ENCODE measurements at regions not wholly inside any gene's neighbourhood (a gene's known extent, or its start where the extent isn't known, plus 50 kb on each side); places are given as distances from the start of the nearest gene placed in this dataset.
"Not testable (repeated sequence)": the region's sequence is repeated elsewhere in the genome, so short reads cannot be mapped to it uniquely, and the experiment has no call there.

GRCh38 chr11:37277896-37278465, 679.9 kb upstream of the RAG2 start:
- no peaks in the 10 kb centered on the region for H3K27me3 Mint-ChIP-seq (ENCODE audit: unreplicated experiment)
- no peaks in the 10 kb centered on the region for H3K4me1 Mint-ChIP-seq (ENCODE audit: unreplicated experiment)

GRCh38 chr11:37264783-37265182, 666.7 kb upstream of the RAG2 start:
- no peaks in the 10 kb centered on the region for H3K36me3 Mint-ChIP-seq (ENCODE audit: low read depth, unreplicated experiment)
- no peaks in the 10 kb centered on the region for H3K27me3 Mint-ChIP-seq (ENCODE audit: unreplicated experiment)
- no peak for DNase-seq (ENCODE audit: low spot score)
- H3K4me3 Mint-ChIP-seq (ENCODE audit: unreplicated experiment) = no peak overlapping the region
- H3K27ac Mint-ChIP-seq (ENCODE audit: unreplicated experiment) = no peak overlapping the region
- H3K9me3 Mint-ChIP-seq (ENCODE audit: unreplicated experiment) = no peaks in the 10 kb centered on the region
- no peaks in the 10 kb centered on the region for H3K4me1 Mint-ChIP-seq (ENCODE audit: unreplicated experiment)
- TF ChIP-seq, protein P1, sequence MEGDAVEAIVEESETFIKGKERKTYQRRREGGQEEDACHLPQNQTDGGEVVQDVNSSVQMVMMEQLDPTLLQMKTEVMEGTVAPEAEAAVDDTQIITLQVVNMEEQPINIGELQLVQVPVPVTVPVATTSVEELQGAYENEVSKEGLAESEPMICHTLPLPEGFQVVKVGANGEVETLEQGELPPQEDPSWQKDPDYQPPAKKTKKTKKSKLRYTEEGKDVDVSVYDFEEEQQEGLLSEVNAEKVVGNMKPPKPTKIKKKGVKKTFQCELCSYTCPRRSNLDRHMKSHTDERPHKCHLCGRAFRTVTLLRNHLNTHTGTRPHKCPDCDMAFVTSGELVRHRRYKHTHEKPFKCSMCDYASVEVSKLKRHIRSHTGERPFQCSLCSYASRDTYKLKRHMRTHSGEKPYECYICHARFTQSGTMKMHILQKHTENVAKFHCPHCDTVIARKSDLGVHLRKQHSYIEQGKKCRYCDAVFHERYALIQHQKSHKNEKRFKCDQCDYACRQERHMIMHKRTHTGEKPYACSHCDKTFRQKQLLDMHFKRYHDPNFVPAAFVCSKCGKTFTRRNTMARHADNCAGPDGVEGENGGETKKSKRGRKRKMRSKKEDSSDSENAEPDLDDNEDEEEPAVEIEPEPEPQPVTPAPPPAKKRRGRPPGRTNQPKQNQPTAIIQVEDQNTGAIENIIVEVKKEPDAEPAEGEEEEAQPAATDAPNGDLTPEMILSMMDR (IDR thresholded peaks at IDR 0.05; ENCODE audit: unreplicated experiment) = no peak

More at GRCh38 chr11:37277896-37278465, 679.9 kb upstream of the RAG2 start:
- H3K9me3 Mint-ChIP-seq (ENCODE audit: unreplicated experiment) = peaks cover 3% of the 10 kb centered on the region
- H3K36me3 Mint-ChIP-seq (ENCODE audit: low read depth, unreplicated experiment) = no peaks in the 10 kb centered on the region
- no peak overlapping the region for H3K27ac Mint-ChIP-seq (ENCODE audit: unreplicated experiment)
- TF ChIP-seq, protein P1 (IDR thresholded peaks at IDR 0.05; ENCODE audit: unreplicated experiment) = no peak
- DNase-seq (ENCODE audit: low spot score) = no peak
- no peak overlapping the region for H3K4me3 Mint-ChIP-seq (ENCODE audit: unreplicated experiment)

GRCh38 chr11:37264060-37264459, 666.0 kb upstream of the RAG2 start:
- Mint-ChIP-seq H3K4me3 (ENCODE audit: unreplicated experiment) (no peak overlapping the region), H3K27me3 (ENCODE audit: unreplicated experiment) (no peaks in the 10 kb centered on the region), H3K4me1 (ENCODE audit: unreplicated experiment) (no peaks in the 10 kb centered on the region), H3K9me3 (ENCODE audit: unreplicated experiment) (no peaks in the 10 kb centered on the region), H3K36me3 (ENCODE audit: low read depth, unreplicated experiment) (no peaks in the 10 kb centered on the region), H3K27ac (ENCODE audit: unreplicated experiment) (no peak overlapping the region)
- no peak for DNase-seq (ENCODE audit: low spot score)
- TF ChIP-seq, protein P1 (IDR thresholded peaks at IDR 0.05; ENCODE audit: unreplicated experiment) = no peak

DNA sequence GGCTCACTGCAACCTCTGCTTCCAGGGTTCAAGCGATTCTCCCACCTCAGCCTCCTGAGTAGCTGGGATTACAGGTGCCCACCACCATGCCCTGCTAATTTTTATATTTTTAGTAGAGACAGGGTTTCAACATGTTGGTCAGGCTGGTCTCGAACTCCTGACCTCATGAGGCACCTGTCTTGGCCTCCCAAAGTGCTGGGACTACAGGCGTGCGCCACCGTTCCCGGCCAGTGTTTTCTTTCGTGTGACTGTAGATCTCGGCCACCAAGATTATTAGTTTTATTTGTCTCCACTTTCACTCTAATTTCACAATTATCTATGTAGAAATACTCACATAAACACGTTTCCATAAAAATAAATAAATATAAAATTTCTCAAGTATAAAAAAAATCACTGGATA, 665.4 kb upstream of the RAG2 start:
- H3K27me3 Mint-ChIP-seq (ENCODE audit: unreplicated experiment); H3K27ac Mint-ChIP-seq (ENCODE audit: unreplicated experiment); H3K9me3 Mint-ChIP-seq (ENCODE audit: unreplicated experiment); H3K4me3 Mint-ChIP-seq (ENCODE audit: unreplicated experiment); H3K4me1 Mint-ChIP-seq (ENCODE audit: unreplicated experiment); DNase-seq (ENCODE audit: low spot score); H3K36me3 Mint-ChIP-seq (ENCODE audit: low read depth, unreplicated experiment): not testable (repeated sequence)

GRCh38 chr11:37259734-37260133, 661.7 kb upstream of the RAG2 start:
- no peaks in the 10 kb centered on the region for H3K27me3 Mint-ChIP-seq (ENCODE audit: unreplicated experiment)
- H3K4me1 Mint-ChIP-seq (ENCODE audit: unreplicated experiment) = no peaks in the 10 kb centered on the region
- TF ChIP-seq, protein P1 (IDR thresholded peaks at IDR 0.05; ENCODE audit: unreplicated experiment) = no peak
- H3K4me3 Mint-ChIP-seq (ENCODE audit: unreplicated experiment) = no peak overlapping the region
- H3K9me3 Mint-ChIP-seq (ENCODE audit: unreplicated experiment) = no peaks in the 10 kb centered on the region
- no peak overlapping the region for H3K27ac Mint-ChIP-seq (ENCODE audit: unreplicated experiment)
- no peaks in the 10 kb centered on the region for H3K36me3 Mint-ChIP-seq (ENCODE audit: low read depth, unreplicated experiment)
- no peak for DNase-seq (ENCODE audit: low spot score)
